ENCODE measurements at regions not wholly inside any gene's neighbourhood (a gene's known extent, or its start where the extent isn't known, plus 50 kb on each side); places are given as distances from the start of the nearest gene placed in this dataset.

- H3K36me3 Mint-ChIP-seq (ENCODE audit: unreplicated experiment), result peaks cover 5% of the 10 kb centered on the region
- H3K27me3 Mint-ChIP-seq (ENCODE audit: unreplicated experiment), result peaks cover 2% of the 10 kb centered on the region
- no peak overlapping the region for H3K4me3 Mint-ChIP-seq (ENCODE audit: unreplicated experiment)
- H3K4me1 Mint-ChIP-seq (ENCODE audit: low read depth, unreplicated experiment), result no peaks in the 10 kb centered on the region
- peaks cover 2% of the 10 kb centered on the region for H3K9me3 Mint-ChIP-seq (ENCODE audit: unreplicated experiment)
- no peak for DNase-seq
- H3K27ac Mint-ChIP-seq (ENCODE audit: unreplicated experiment), result no peak overlapping the region
- no peak for TF ChIP-seq CTCF (IDR thresholded peaks at IDR 0.05; ENCODE audit: partially characterized antibody, unreplicated experiment)
Measured at GRCh38 chr10:124262971-124263370, 155.8 kb downstream of the OAT start.

- no peak for TF ChIP-seq CTCF (IDR thresholded peaks at IDR 0.05; ENCODE audit: partially characterized antibody, unreplicated experiment)
- peaks cover under 1% of the 10 kb centered on the region for H3K27me3 Mint-ChIP-seq (ENCODE audit: unreplicated experiment)
- H3K9me3 Mint-ChIP-seq (ENCODE audit: unreplicated experiment), result peaks cover 2% of the 10 kb centered on the region
- peaks cover 5% of the 10 kb centered on the region for H3K36me3 Mint-ChIP-seq (ENCODE audit: unreplicated experiment)
- H3K4me3 Mint-ChIP-seq (ENCODE audit: unreplicated experiment), result no peak overlapping the region
- H3K27ac Mint-ChIP-seq (ENCODE audit: unreplicated experiment), result no peak overlapping the region
- no peaks in the 10 kb centered on the region for H3K4me1 Mint-ChIP-seq (ENCODE audit: low read depth, unreplicated experiment)
- no peak for DNase-seq
Measured at GRCh38 chr10:124262234-124262865, 156.4 kb downstream of the OAT start.

- peaks cover 7% of the 10 kb centered on the region for H3K36me3 Mint-ChIP-seq (ENCODE audit: unreplicated experiment)
- no peaks in the 10 kb centered on the region for H3K9me3 Mint-ChIP-seq (ENCODE audit: unreplicated experiment)
- DNase-seq, result no peak
- no peak overlapping the region for H3K27ac Mint-ChIP-seq (ENCODE audit: unreplicated experiment)
- TF ChIP-seq CTCF (IDR thresholded peaks at IDR 0.05; ENCODE audit: partially characterized antibody, unreplicated experiment), result no peak
- H3K4me3 Mint-ChIP-seq (ENCODE audit: unreplicated experiment), result no peak overlapping the region
- H3K27me3 Mint-ChIP-seq (ENCODE audit: unreplicated experiment), result peaks cover 2% of the 10 kb centered on the region
- H3K4me1 Mint-ChIP-seq (ENCODE audit: low read depth, unreplicated experiment), result no peaks in the 10 kb centered on the region
Measured at GRCh38 chr10:124259139-124259825, 159.4 kb downstream of the OAT start.

GRCh38 chr10:124257781-124258180 lies 160.9 kb downstream of the OAT start:
- Mint-ChIP-seq H3K4me3 (ENCODE audit: unreplicated experiment) (no peak overlapping the region), H3K36me3 (ENCODE audit: unreplicated experiment) (peaks cover 7% of the 10 kb centered on the region), H3K27me3 (ENCODE audit: unreplicated experiment) (peaks cover 2% of the 10 kb centered on the region), H3K27ac (ENCODE audit: unreplicated experiment) (no peak overlapping the region), H3K9me3 (ENCODE audit: unreplicated experiment) (no peaks in the 10 kb centered on the region), H3K4me1 (ENCODE audit: low read depth, unreplicated experiment) (no peaks in the 10 kb centered on the region)
- no peak for TF ChIP-seq CTCF (IDR thresholded peaks at IDR 0.05; ENCODE audit: partially characterized antibody, unreplicated experiment)
- no peak for DNase-seq

GRCh38 chr10:124256151-124256550 lies 162.6 kb downstream of the OAT start:
- peaks cover 2% of the 10 kb centered on the region for H3K27me3 Mint-ChIP-seq (ENCODE audit: unreplicated experiment)
- TF ChIP-seq CTCF (IDR thresholded peaks at IDR 0.05; ENCODE audit: partially characterized antibody, unreplicated experiment), result no peak
- no peak for DNase-seq

More at GRCh38 chr10:124256151-124256550, 162.6 kb downstream of the OAT start:
- Mint-ChIP-seq H3K27ac (ENCODE audit: unreplicated experiment) (no peak overlapping the region), H3K36me3 (ENCODE audit: unreplicated experiment) (peaks cover 7% of the 10 kb centered on the region), H3K9me3 (ENCODE audit: unreplicated experiment) (no peaks in the 10 kb centered on the region), H3K4me1 (ENCODE audit: low read depth, unreplicated experiment) (no peaks in the 10 kb centered on the region), H3K4me3 (ENCODE audit: unreplicated experiment) (no peak overlapping the region)
